ENCODE measurements at regions not wholly inside any gene's neighbourhood (a gene's known extent, or its start where the extent isn't known, plus 50 kb on each side); places are given as distances from the start of the nearest gene placed in this dataset.
A peak's percentile ranks its signal among the peaks of the same experiment; 100 is the strongest.
"Not testable (repeated sequence)": the region's sequence is repeated elsewhere in the genome, so short reads cannot be mapped to it uniquely, and the experiment has no call there.

DNA sequence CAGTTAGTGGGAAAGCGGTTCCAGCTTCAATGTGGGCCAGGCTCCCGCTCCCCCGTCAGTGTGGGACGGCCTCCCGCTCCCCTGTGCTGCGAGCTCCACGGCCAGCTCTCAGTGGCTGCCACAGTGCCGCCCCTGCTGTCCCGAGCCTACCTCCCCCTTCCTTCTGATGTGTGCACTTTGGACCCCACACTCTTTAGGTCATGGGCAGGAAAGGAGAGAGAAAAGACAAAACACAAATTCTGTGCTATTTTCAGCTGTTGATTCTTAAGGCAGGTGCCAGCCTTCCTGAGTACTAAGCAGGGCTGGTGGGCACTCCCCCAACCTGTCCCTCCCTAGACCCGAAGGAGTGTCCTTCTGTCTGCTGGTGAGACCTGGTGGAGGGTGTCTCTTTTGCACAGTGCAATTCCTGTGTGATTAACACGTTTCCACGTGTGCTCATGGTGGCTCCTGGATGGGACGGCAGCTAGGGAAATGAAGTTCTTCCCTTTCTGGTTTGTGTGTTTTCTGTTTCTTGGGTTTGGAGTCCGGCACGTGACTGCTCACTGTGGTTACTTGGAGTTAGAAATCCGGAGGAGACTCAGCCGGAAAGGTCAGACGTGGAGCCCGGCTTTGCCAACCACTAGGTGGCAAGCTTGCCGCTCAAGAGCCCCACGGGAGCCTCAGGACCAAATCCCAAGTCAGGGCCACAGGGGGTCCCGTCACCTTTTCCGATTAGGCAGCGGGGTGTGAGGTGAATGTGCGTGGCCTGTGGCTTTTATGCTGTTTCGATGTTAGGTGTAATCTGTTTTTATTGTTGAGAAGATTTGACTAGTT is 130.3 kb downstream of the LAT start:
- Mint-ChIP-seq H3K27ac (peak overlapping the region; percentile 91), H3K4me1 (peaks cover 61% of the 10 kb centered on the region), H3K4me3 (peak overlapping the region; percentile 18), H3K36me3 (ENCODE audit: low read depth) (peaks cover 48% of the 10 kb centered on the region)
- intact Hi-C loops (cut with DNase I, micrococcal nuclease) = loop anchor here in 1 of 2 experiments (5.0 kb wide), 1 partner anchor 32 kb away; no protein-coding TSS in a partner anchor
- peak; percentile 79 for DNase-seq
- peak; percentile 61 for ATAC-seq
- ChIA-PET CTCF (interaction anchor here (0.6 to 1.0 kb wide), 4 partner anchors 18 to 1359 kb away, joined by 3 to 5 read pairs (median 3); no protein-coding TSS in a partner anchor), POLR2A (interaction anchor here (0.8 to 1.2 kb wide), 2 partner anchors 21 to 94 kb away, joined by 3 read pairs; no protein-coding TSS in a partner anchor)
- H3K27me3 Mint-ChIP-seq; H3K9me3 Mint-ChIP-seq (ENCODE audit: low read depth): not testable (repeated sequence)

DNA sequence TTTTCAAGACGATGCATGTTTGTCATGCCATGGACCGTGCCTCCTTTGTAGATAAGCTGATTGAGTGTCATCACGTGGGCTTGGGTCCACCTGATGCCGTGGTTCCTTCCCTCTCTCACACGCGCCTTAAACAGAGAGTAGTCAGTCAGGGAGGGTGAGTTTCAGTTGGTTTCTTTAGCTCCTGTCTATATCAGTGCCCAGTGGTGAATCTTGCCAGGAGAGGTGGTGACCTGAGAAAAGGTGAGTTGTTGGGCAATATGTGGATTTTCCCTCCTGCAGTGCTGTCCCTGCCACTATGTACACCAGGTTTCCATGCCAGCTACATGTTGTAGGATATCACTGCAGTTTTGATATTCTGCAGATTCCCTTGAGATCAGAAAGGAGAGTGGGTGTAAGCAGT is 129.7 kb downstream of the LAT start:
- no peak for ATAC-seq
- POLR2A ChIA-PET = no interaction called here
- intact Hi-C loops (cut with DNase I, micrococcal nuclease) = loop anchor here in 1 of 2 experiments (5.0 kb wide), 1 partner anchor 33 kb away; no protein-coding TSS in a partner anchor
- Mint-ChIP-seq H3K4me1 (peaks cover 59% of the 10 kb centered on the region), H3K27ac (peak overlapping the region; percentile 91), H3K36me3 (ENCODE audit: low read depth) (peaks cover 48% of the 10 kb centered on the region), H3K9me3 (ENCODE audit: low read depth) (no peaks in the 10 kb centered on the region), H3K27me3 (no peaks in the 10 kb centered on the region), H3K4me3 (no peak overlapping the region)
- CTCF ChIA-PET = interaction anchor here (0.8 to 0.9 kb wide), 2 partner anchors 188 to 206 kb away, joined by 3 to 5 read pairs; no protein-coding TSS in a partner anchor
- DNase-seq = no peak

DNA sequence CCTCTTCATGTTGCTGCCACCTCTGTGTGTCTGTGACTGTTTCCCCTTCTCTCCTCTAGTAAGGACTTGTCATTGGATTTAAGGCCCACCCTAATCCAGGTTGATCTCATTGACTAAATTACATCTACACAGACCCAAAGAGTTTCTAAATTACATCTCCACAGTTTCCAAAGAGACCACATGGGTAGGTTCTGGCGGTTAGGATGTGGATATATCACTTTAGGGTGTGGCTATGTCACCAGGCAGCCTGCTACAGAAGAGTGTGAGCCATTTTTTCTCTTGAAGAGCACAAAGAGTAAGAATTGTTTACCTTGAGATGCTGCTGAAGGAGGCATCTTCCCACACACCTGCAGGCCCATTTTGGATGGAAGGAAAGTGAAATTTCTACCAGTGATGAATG is 128.6 kb downstream of the LAT start:
- H3K27ac Mint-ChIP-seq; H3K4me3 Mint-ChIP-seq; H3K27me3 Mint-ChIP-seq; POLR2A ChIA-PET; CTCF ChIA-PET; DNase-seq; H3K9me3 Mint-ChIP-seq (ENCODE audit: low read depth): not testable (repeated sequence)
- Mint-ChIP-seq H3K4me1 (peaks cover 56% of the 10 kb centered on the region), H3K36me3 (ENCODE audit: low read depth) (peaks cover 46% of the 10 kb centered on the region)
- intact Hi-C loops (cut with DNase I, micrococcal nuclease) = loop anchor here in 1 of 2 experiments (5.0 kb wide), 1 partner anchor 34 kb away; no protein-coding TSS in a partner anchor
- ATAC-seq = peak; percentile 7

DNA sequence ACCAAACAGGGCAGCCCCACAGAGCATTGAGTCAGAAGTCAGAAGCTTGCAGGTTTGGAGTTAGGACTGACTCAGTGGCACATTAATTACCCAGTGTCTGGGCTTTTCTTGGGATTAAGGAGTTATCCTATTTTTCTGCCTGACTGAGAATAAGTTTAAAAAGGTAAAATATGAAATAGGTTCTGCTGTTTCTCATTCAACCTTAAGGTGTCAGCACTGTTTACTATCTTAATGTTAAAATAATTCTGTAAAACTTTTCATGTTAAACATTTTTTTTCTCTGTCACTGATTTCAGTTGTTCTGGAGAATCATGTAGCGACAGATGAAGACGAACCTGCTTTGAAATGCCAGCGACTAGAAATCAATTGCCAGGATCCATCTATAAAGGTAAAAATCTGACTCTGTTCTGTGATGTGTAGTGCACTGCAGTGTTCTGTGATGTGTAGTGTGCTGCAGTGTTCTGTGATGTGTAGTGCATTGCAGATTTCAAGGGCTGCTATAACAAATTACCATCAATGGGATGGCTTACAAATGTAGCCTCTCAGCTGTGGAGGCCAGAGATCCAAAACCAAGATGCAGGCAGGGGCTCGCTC is 128.0 kb downstream of the LAT start:
- H3K27me3 Mint-ChIP-seq = no peaks in the 10 kb centered on the region
- CTCF ChIA-PET = no interaction called here
- H3K4me3 Mint-ChIP-seq = no peak overlapping the region
- ATAC-seq = no peak
- intact Hi-C loops (cut with DNase I, micrococcal nuclease) = loop anchor here in 1 of 2 experiments (5.0 kb wide), 1 partner anchor 34 kb away; no protein-coding TSS in a partner anchor
- no peak overlapping the region for H3K27ac Mint-ChIP-seq
- POLR2A ChIA-PET = no interaction called here
- H3K4me1 Mint-ChIP-seq = peaks cover 50% of the 10 kb centered on the region
- H3K9me3 Mint-ChIP-seq (ENCODE audit: low read depth) = no peaks in the 10 kb centered on the region
- H3K36me3 Mint-ChIP-seq (ENCODE audit: low read depth) = peaks cover 42% of the 10 kb centered on the region
- DNase-seq = no peak

DNA sequence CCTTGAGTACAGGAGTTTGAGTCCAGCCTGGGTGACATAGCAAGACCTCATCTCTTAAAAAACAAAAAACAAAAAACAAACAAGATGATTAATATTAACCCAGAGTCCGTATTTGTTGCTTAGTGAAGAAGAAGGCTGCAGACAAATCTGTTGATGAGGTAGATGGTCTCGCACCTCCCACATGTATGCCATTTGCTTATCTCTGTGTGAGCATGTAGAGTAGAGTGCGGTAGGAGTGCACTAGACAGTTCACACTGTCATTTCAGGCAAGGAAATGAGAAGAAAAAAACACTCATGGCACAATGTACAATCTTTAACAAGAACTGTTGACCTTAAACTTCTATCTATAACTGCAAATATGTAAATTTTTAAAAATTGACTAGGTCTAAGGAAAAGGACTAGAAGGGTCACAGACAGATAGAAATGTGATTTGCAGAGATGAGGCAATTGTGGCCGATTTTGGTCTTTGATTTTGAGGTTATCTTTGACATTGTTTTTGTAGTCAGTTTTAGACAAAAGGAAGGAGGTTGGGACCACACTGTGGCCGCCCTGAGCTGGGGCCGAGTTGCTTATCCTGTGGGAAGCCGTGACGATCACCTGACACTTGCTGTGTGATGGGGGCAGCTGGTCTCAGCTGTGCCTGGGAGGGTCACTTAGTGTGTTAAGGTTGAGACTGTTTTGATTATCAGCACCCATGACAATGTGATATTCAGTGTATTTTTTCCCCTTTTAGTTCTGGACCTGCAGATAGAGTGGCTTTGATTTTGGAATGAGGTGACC is 127.2 kb downstream of the LAT start:
- H3K27ac Mint-ChIP-seq; POLR2A ChIA-PET; DNase-seq; H3K27me3 Mint-ChIP-seq; CTCF ChIA-PET; H3K4me3 Mint-ChIP-seq; H3K9me3 Mint-ChIP-seq (ENCODE audit: low read depth); ATAC-seq: not testable (repeated sequence)
- H3K4me1 Mint-ChIP-seq = peaks cover 45% of the 10 kb centered on the region
- H3K36me3 Mint-ChIP-seq (ENCODE audit: low read depth) = peaks cover 37% of the 10 kb centered on the region
- intact Hi-C loops (cut with DNase I, micrococcal nuclease) = loop anchor here in 1 of 2 experiments (5.0 kb wide), 1 partner anchor 35 kb away; no protein-coding TSS in a partner anchor

DNA sequence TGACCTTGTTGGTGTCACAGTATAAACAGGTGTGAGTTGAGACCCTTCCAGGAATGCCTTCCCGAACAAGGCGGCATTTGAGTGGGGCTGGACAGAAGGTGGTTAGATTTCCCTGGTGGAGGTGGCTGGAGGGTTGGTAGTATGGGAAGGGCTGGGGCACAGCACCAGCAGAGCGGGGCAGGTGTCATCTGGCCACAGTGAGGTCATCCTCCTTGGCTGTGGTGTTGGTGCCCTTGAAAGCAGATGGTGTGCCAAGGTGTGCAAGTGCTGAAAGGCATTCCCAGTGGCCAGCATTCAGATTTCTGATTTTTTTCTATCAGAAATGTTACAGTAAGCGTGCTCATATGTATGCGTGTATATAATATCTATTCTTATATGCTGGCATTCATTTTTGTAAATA is 126.6 kb downstream of the LAT start:
- ChIA-PET POLR2A (no interaction called here), CTCF (no interaction called here)
- H3K27ac Mint-ChIP-seq = peak overlapping the region; percentile 0
- no peak for DNase-seq
- no peak for ATAC-seq
- intact Hi-C loops (cut with DNase I, micrococcal nuclease) = loop anchor here in 1 of 2 experiments (5.0 kb wide), 1 partner anchor 36 kb away; no protein-coding TSS in a partner anchor
- no peaks in the 10 kb centered on the region for H3K27me3 Mint-ChIP-seq
- no peaks in the 10 kb centered on the region for H3K9me3 Mint-ChIP-seq (ENCODE audit: low read depth)
- H3K36me3 Mint-ChIP-seq (ENCODE audit: low read depth) = peaks cover 30% of the 10 kb centered on the region
- H3K4me3 Mint-ChIP-seq = no peak overlapping the region
- peaks cover 38% of the 10 kb centered on the region for H3K4me1 Mint-ChIP-seq

DNA sequence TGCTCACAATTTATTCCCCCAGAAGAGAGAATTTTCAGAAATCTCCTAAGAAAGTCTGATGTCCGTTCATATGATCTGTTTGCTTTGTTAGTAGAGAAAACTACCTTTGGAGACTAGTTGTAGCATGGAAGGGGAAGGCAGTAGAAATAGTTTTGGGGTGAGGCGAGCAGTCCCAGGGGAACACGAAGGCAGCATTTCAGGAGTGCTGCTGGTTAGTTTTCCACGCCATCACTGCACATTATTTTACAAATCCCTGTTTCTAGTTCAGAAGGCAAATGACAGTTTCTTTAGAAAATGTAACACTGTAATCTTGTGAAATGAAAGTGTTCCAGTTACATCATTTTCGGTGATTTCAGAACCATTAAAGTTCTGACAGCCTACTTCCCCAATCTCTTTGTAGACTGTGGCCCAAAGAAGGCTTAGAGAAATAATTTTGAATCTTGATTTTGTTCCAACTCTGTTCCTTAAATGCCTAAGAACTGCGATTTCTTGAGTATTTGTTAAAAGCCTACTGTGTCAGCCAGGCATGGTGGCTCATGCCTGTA is 123.8 kb downstream of the LAT start:
- H3K4me3 Mint-ChIP-seq; ATAC-seq; intact Hi-C loops (cut with DNase I, micrococcal nuclease); H3K9me3 Mint-ChIP-seq (ENCODE audit: low read depth); H3K27me3 Mint-ChIP-seq; POLR2A ChIA-PET; H3K27ac Mint-ChIP-seq; DNase-seq; CTCF ChIA-PET: not testable (repeated sequence)
- peaks cover 13% of the 10 kb centered on the region for H3K4me1 Mint-ChIP-seq
- H3K36me3 Mint-ChIP-seq (ENCODE audit: low read depth) = peaks cover 19% of the 10 kb centered on the region

DNA sequence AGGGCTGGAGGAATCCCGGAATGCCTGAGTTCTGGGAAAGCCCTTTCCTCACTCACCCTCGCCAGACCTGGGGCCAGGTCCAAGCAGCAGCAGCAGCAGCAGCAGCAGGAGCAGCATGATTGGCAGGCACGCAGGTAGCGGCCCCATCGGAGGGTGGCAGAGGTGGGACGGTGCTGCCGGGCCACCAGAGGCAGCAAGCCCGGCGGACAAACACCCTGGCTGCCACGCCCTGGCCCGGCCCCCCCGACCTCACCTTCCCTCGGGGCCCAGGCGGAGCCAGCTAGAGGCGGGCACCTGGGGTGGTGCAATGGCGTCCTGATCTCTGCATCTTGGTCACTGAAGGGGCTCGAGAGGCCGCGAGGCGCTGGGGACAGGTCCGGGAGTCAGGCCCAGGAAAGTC is 122.4 kb downstream of the LAT start:
- ATAC-seq = no peak

DNA sequence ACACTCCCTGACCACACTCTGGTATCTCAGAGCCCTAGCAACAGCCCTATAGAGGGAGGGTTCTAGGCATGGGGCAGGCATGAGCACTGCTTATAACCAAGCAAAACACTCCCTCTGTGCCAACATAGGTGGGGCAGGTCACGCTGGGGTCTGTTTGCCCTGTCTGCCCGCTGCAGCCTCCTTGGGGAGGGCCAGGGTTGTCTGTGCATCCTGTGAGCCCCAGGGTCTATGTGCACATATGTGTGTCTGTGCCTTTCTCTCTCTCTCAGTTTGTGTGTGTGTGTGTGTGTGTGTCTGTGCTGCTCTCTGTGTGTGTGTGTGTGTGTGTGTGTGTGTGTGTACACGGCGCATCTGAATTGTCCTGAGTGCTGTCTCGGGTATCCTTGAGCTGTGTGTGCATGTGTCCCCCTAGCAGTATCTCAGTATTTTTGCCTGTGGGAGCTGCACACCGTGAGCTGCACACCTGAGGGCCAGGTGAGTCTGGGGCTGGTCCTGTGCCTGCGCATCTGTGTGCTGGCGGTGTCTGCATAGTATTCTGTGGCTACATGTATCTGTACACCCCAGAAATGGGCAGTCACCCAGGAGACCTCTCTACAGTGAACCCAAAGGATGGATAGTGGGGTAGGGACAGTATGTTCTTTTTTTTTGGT is 121.5 kb downstream of the LAT start:
- POLR2A ChIA-PET; H3K4me1 Mint-ChIP-seq; H3K4me3 Mint-ChIP-seq; H3K27me3 Mint-ChIP-seq; ATAC-seq; H3K9me3 Mint-ChIP-seq (ENCODE audit: low read depth); CTCF ChIA-PET; H3K27ac Mint-ChIP-seq; intact Hi-C loops (cut with DNase I, micrococcal nuclease); DNase-seq: not testable (repeated sequence)
- peaks cover 21% of the 10 kb centered on the region for H3K36me3 Mint-ChIP-seq (ENCODE audit: low read depth)

More for the DNA sequence above, 122.4 kb downstream of the LAT start:
- intact Hi-C loops (cut with DNase I, micrococcal nuclease) = no loop called here
- Mint-ChIP-seq H3K27me3 (no peaks in the 10 kb centered on the region), H3K4me1 (peaks cover 6% of the 10 kb centered on the region), H3K4me3 (no peak overlapping the region), H3K36me3 (ENCODE audit: low read depth) (peaks cover 18% of the 10 kb centered on the region), H3K9me3 (ENCODE audit: low read depth) (no peaks in the 10 kb centered on the region), H3K27ac (no peak overlapping the region)
- no peak for DNase-seq
- CTCF ChIA-PET = no interaction called here
- POLR2A ChIA-PET = no interaction called here

DNA sequence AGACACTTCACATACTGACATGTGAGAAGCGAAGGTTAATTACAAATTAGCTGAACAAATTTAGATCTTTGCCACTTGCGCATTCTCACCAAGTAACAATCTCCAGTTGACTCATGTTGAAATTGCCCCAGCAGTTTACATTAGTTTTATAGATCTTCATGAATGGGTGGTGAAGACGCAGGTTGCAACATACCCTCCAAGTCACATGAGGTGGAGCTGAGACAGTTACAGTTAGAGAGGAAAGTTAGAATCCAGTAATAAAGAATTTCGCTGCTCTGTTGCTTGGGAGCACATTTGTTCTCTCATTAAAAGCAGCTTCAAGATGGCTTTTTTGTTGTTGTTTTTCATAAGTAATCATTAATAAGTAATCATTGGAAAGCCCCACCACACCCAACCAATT is 119.7 kb downstream of the LAT start:
- H3K36me3 Mint-ChIP-seq (ENCODE audit: low read depth) = peaks cover 19% of the 10 kb centered on the region
- POLR2A ChIA-PET; H3K4me1 Mint-ChIP-seq; ATAC-seq; DNase-seq; H3K9me3 Mint-ChIP-seq (ENCODE audit: low read depth); H3K4me3 Mint-ChIP-seq; H3K27ac Mint-ChIP-seq; CTCF ChIA-PET; intact Hi-C loops (cut with DNase I, micrococcal nuclease); H3K27me3 Mint-ChIP-seq: not testable (repeated sequence)

DNA sequence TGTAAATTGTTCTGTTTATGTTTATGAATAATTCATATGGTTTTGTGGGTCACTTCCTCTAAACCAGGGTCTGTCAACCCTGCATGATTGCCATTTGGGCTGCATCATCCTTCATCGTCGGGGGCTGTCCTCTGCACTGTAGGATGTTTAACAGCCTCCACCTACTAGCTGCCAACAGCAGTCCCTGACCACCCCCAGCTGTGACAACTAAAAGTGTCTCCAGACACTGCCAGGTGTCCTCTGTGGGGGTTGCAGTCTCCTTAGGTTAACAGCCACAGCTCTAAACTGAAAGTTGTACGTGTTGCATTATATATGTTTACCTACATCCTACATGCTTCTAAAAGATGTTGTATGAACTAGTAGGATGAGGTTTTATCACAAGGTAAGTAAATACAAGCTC is 113.1 kb downstream of the LAT start:
- H3K27me3 Mint-ChIP-seq; H3K27ac Mint-ChIP-seq; ATAC-seq; H3K4me3 Mint-ChIP-seq; intact Hi-C loops (cut with DNase I, micrococcal nuclease); H3K9me3 Mint-ChIP-seq (ENCODE audit: low read depth); DNase-seq; POLR2A ChIA-PET: not testable (repeated sequence)
- CTCF ChIA-PET = interaction anchor here (1.3 kb wide), 1 partner anchor 17 kb away, joined by 3 read pairs; no protein-coding TSS in a partner anchor
- H3K36me3 Mint-ChIP-seq (ENCODE audit: low read depth) = peaks cover 20% of the 10 kb centered on the region
- H3K4me1 Mint-ChIP-seq = peaks cover 15% of the 10 kb centered on the region

All from activated CD4-positive, alpha-beta T cell treated with anti-CD3 and anti-CD28 coated beads for 36 hours (primary cell).